ENCODE measurements at regions not wholly inside any gene's neighbourhood (a gene's known extent, or its start where the extent isn't known, plus 50 kb on each side); places are given as distances from the start of the nearest gene placed in this dataset.

DNA sequence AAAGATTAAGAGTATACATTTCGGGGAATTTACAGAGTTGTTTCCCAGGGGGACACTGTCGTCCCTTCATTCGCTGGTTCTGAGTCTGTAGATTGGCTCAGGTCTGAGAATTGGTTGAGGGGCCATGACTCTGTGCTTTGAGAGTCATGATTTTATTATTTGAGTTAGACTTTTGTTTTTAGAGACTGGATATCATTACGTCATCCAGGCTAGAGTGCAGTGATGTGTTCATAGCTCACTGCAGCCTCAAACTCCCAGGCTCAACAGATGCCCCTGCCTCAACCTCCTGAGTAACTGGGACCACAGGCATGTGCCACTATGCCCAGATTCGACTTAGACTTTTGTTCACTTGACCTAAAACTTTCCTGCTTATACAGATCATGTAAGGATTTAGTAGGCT, 112.3 kb upstream of the C14orf180 start:
- Histone ChIP-seq H3K36me3 (ENCODE audit: control insufficient read depth, insufficient read depth, low read length) (no peaks in the 10 kb centered on the region), H2AFZ (ENCODE audit: low read length) (no peak overlapping the region), H4K20me1 (ENCODE audit: control insufficient read depth, extremely low read depth, insufficient read depth, low read length) (no peaks in the 10 kb centered on the region), H3K4me1 (ENCODE audit: control insufficient read depth, extremely low read depth, insufficient read depth, low read length) (no peaks in the 10 kb centered on the region), H3K27me3 (ENCODE audit: control insufficient read depth, insufficient read depth, low read length) (no peaks in the 10 kb centered on the region), H3K9ac (ENCODE audit: insufficient read depth, low read length) (no peak overlapping the region), H3K79me2 (ENCODE audit: control insufficient read depth, insufficient read depth, low read length) (no peaks in the 10 kb centered on the region), H3K4me2 (ENCODE audit: extremely low read depth, insufficient read depth, low read length) (no peak overlapping the region), H3K4me3 (replicated peaks in 1 of 4; ENCODE audit: control extremely low read depth in 1 of 4, insufficient read depth in 1 of 4, low read depth in 3 of 4, low read length in 4 of 4) (no peak overlapping the region), H3K9me3 (ENCODE audit: control insufficient read depth, insufficient read depth, low read depth, low read length) (no peaks in the 10 kb centered on the region), H3K27ac (ENCODE audit: insufficient read depth, low read length) (no peak overlapping the region)
- no peak for TF ChIP-seq EZH2 (IDR thresholded peaks at IDR 0.05; ENCODE audit: low read length, missing control alignments)
- TF ChIP-seq, protein P1, sequence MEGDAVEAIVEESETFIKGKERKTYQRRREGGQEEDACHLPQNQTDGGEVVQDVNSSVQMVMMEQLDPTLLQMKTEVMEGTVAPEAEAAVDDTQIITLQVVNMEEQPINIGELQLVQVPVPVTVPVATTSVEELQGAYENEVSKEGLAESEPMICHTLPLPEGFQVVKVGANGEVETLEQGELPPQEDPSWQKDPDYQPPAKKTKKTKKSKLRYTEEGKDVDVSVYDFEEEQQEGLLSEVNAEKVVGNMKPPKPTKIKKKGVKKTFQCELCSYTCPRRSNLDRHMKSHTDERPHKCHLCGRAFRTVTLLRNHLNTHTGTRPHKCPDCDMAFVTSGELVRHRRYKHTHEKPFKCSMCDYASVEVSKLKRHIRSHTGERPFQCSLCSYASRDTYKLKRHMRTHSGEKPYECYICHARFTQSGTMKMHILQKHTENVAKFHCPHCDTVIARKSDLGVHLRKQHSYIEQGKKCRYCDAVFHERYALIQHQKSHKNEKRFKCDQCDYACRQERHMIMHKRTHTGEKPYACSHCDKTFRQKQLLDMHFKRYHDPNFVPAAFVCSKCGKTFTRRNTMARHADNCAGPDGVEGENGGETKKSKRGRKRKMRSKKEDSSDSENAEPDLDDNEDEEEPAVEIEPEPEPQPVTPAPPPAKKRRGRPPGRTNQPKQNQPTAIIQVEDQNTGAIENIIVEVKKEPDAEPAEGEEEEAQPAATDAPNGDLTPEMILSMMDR (conservative IDR thresholded peaks at IDR 0.05 in 1 of 2, IDR thresholded peaks at IDR 0.05 in 1 of 2; ENCODE audit: low read depth in 1 of 2, low read length in 2 of 2): no peak
- DNase-seq (ENCODE audit: low read depth in 2 of 2): no peak

DNA sequence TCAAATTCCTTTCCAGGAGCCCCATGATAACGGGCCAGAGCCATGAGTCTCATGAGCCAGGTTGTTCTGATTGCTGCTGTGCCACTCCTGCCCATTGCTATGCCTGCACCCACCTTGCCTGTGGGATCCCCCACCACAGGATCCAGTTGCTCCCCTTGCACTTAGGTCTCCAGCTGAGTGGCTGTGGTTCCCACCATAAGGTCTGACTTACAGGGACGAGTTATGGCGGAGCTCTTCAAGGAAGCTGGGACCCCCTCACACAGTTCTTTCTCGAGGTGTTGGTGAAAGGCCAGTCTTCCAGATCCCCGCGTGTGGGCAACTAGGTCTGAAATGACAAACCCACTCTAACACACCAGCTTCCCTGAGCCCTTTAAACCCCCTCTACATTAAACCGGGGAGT, 111.9 kb upstream of the C14orf180 start:
- H3K27ac ChIP-seq (ENCODE audit: insufficient read depth, low read length): no peak overlapping the region
- H4K20me1 ChIP-seq (ENCODE audit: control insufficient read depth, extremely low read depth, insufficient read depth, low read length): no peaks in the 10 kb centered on the region
- H3K4me2 ChIP-seq (ENCODE audit: extremely low read depth, insufficient read depth, low read length): no peak overlapping the region
- H3K36me3 ChIP-seq (ENCODE audit: control insufficient read depth, insufficient read depth, low read length): no peaks in the 10 kb centered on the region
- no peaks in the 10 kb centered on the region for H3K27me3 ChIP-seq (ENCODE audit: control insufficient read depth, insufficient read depth, low read length)
- no peak for TF ChIP-seq EZH2 (IDR thresholded peaks at IDR 0.05; ENCODE audit: low read length, missing control alignments)
- TF ChIP-seq, protein P1 (conservative IDR thresholded peaks at IDR 0.05 in 1 of 2, IDR thresholded peaks at IDR 0.05 in 1 of 2; ENCODE audit: low read depth in 1 of 2, low read length in 2 of 2): no peak
- H3K4me3 ChIP-seq (replicated peaks in 1 of 4; ENCODE audit: control extremely low read depth in 1 of 4, insufficient read depth in 1 of 4, low read depth in 3 of 4, low read length in 4 of 4): no peak overlapping the region
- no peaks in the 10 kb centered on the region for H3K79me2 ChIP-seq (ENCODE audit: control insufficient read depth, insufficient read depth, low read length)
- no peak overlapping the region for H3K9ac ChIP-seq (ENCODE audit: insufficient read depth, low read length)
- H3K9me3 ChIP-seq (ENCODE audit: control insufficient read depth, insufficient read depth, low read depth, low read length): no peaks in the 10 kb centered on the region
- no peak for DNase-seq (ENCODE audit: low read depth in 2 of 2)
- no peak overlapping the region for H2AFZ ChIP-seq (ENCODE audit: low read length)
- no peaks in the 10 kb centered on the region for H3K4me1 ChIP-seq (ENCODE audit: control insufficient read depth, extremely low read depth, insufficient read depth, low read length)

- Histone ChIP-seq H3K4me1 (ENCODE audit: control insufficient read depth, extremely low read depth, insufficient read depth, low read length) (no peaks in the 10 kb centered on the region), H3K9ac (ENCODE audit: insufficient read depth, low read length) (no peak overlapping the region), H3K9me3 (ENCODE audit: control insufficient read depth, insufficient read depth, low read depth, low read length) (no peaks in the 10 kb centered on the region), H4K20me1 (ENCODE audit: control insufficient read depth, extremely low read depth, insufficient read depth, low read length) (no peaks in the 10 kb centered on the region), H3K4me2 (ENCODE audit: extremely low read depth, insufficient read depth, low read length) (no peak overlapping the region), H3K4me3 (replicated peaks in 1 of 4; ENCODE audit: control extremely low read depth in 1 of 4, insufficient read depth in 1 of 4, low read depth in 3 of 4, low read length in 4 of 4) (no peak overlapping the region), H3K27me3 (ENCODE audit: control insufficient read depth, insufficient read depth, low read length) (no peaks in the 10 kb centered on the region), H3K27ac (ENCODE audit: insufficient read depth, low read length) (no peak overlapping the region), H2AFZ (ENCODE audit: low read length) (no peak overlapping the region), H3K79me2 (ENCODE audit: control insufficient read depth, insufficient read depth, low read length) (no peaks in the 10 kb centered on the region), H3K36me3 (ENCODE audit: control insufficient read depth, insufficient read depth, low read length) (no peaks in the 10 kb centered on the region)
- TF ChIP-seq, protein P1 (conservative IDR thresholded peaks at IDR 0.05 in 1 of 2, IDR thresholded peaks at IDR 0.05 in 1 of 2; ENCODE audit: low read depth in 1 of 2, low read length in 2 of 2): no peak
- no peak for TF ChIP-seq EZH2 (IDR thresholded peaks at IDR 0.05; ENCODE audit: low read length, missing control alignments)
- DNase-seq (ENCODE audit: low read depth in 2 of 2): no peak
These were observed 110.0 kb upstream of the C14orf180 start for GRCh38 chr14:104469591-104469990.
